ENCODE measurements at regions not wholly inside any gene's neighbourhood (a gene's known extent, or its start where the extent isn't known, plus 50 kb on each side); places are given as distances from the start of the nearest gene placed in this dataset.

GRCh38 chr18:25736516-25736915 lies 353.9 kb downstream of the SS18 start:
- TF ChIP-seq EP300 (IDR thresholded peaks at IDR 0.05), result no peak
- TF ChIP-seq CTCF (IDR thresholded peaks at IDR 0.05), result no peak
- TF ChIP-seq NR3C1 (IDR thresholded peaks at IDR 0.05), result no peak
- no peak for TF ChIP-seq PBX3 (IDR thresholded peaks at IDR 0.05)
- TF ChIP-seq USF2 (IDR thresholded peaks at IDR 0.05), result no peak
- no peak for TF ChIP-seq ZC3H11A (IDR thresholded peaks at IDR 0.05)
- TF ChIP-seq POLR2A (IDR thresholded peaks at IDR 0.05; ENCODE audit: low read length), result no peak
- no peak for TF ChIP-seq ZSCAN20 (CRISPR knock-in tag; IDR thresholded peaks at IDR 0.05)
- TF ChIP-seq SMC3 (IDR thresholded peaks at IDR 0.05), result no peak
- no peak for TF ChIP-seq CEBPB (IDR thresholded peaks at IDR 0.05)
- TF ChIP-seq RAD21 (conservative IDR thresholded peaks at IDR 0.05 in 1 of 2, IDR thresholded peaks at IDR 0.05 in 1 of 2), result no peak

Measured in A549 (cell line).